ENCODE measurements at regions not wholly inside any gene's neighbourhood (a gene's known extent, or its start where the extent isn't known, plus 50 kb on each side); places are given as distances from the start of the nearest gene placed in this dataset.

DNA sequence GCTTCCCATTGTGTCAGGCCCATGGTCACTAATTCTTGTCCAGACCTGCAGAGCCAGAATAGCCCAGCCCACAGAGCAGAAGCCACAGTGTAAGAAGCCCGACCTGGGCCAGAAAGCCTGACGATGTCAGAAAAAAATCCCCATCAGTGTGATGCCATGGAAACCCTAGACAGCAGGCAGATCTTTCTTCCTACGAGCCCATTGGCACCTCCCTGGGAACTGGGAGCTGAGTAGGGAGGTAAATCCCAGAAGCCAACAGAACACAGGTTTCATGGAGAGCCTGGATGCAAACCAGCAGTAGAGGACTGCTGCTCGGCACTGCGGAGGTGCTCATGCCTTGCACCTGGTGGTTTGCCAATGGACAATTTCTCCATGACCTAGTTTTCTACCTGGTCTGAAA lies 82.2 kb upstream of the SLC22A16 start:
- TF ChIP-seq, protein P1, sequence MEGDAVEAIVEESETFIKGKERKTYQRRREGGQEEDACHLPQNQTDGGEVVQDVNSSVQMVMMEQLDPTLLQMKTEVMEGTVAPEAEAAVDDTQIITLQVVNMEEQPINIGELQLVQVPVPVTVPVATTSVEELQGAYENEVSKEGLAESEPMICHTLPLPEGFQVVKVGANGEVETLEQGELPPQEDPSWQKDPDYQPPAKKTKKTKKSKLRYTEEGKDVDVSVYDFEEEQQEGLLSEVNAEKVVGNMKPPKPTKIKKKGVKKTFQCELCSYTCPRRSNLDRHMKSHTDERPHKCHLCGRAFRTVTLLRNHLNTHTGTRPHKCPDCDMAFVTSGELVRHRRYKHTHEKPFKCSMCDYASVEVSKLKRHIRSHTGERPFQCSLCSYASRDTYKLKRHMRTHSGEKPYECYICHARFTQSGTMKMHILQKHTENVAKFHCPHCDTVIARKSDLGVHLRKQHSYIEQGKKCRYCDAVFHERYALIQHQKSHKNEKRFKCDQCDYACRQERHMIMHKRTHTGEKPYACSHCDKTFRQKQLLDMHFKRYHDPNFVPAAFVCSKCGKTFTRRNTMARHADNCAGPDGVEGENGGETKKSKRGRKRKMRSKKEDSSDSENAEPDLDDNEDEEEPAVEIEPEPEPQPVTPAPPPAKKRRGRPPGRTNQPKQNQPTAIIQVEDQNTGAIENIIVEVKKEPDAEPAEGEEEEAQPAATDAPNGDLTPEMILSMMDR (IDR thresholded peaks at IDR 0.05) = no peak
- DNase-seq (ENCODE audit: low spot score) = no peak
- ATAC-seq (ENCODE audit: low FRiP score) = no peak

DNA sequence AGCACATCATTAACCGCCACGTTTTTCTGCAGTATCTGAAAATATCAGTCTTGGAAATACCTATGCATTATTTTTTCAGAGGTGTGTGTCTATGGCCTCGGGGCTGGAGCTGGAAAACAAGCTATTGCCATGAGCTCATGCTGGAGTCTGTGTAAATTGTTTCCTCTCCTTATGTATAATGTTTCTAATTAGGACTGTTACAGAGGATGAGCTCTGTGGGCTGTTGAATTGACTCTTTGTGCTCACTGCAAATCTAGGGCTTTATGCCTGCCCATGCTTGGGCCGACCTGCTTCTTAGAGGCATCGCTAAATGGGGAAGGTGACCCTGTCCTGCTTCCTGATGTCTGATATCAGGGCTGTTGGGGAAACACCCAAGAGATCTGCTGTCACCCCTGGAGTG lies 80.8 kb upstream of the SLC22A16 start:
- TF ChIP-seq, protein P1 (IDR thresholded peaks at IDR 0.05) = no peak
- no peak for DNase-seq (ENCODE audit: low spot score)
- no peak for ATAC-seq (ENCODE audit: low FRiP score)

DNA sequence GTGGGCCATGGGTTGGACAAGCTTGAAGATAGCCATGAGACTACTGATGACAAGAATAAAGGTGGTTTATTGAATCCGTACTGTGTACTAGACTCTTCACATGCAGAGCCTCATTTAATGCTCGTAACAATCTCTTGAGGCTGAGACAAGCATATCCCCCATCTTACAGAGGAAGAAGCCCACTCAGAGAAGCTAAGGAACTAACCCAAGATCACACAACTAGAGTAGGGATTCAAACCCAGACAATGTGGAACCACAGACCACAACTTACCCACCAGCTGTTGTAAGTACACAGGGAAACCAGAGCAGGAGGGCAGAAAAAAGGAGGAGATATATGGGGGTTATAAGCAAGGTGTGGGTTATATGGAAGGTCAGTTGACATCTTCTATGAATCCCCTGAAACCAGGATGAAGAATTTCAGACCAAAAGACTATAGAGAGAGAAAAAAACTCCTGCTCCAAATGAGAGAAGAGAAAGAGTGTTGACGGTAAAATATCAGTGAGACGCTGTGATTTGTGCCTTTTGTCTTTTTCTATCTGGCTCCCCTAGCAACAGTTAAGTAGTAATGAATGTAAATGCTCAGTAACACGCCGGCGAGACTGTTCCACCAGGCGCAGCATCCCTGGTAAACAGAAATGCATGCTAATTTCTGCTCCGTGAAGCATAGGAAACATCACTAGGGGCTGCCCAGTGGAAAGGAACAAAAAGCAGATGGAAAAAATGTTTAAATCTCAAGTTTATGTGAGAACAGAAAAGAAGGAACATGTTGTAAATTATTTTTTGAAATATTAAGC lies 80.1 kb upstream of the SLC22A16 start:
- DNase-seq (ENCODE audit: low spot score) (no peak), ATAC-seq (ENCODE audit: low FRiP score) (no peak)
- TF ChIP-seq, protein P1 (IDR thresholded peaks at IDR 0.05) = no peak

DNA sequence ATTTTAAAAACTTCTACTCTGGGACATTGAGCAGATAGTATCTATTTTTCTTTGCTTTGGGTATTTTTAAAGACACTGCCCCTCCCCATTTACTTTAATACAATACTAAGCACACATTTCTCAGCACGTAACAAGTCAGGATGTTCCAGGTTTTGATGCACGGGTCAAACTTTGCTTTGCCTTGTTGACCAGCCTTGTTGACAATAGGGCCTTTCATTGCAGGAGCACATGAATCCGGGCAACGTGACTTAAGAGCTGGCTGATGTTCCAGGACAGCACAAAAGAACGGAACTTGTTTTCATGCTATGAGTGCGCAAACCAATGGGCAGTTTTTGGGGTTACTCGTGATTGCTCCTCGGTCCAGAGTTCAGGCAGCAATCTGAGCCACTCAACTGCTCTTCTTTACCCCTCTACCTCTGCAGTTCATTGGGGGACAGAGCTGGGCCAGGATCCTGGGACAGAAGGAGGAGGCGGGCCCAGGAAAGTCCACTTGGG lies 78.6 kb upstream of the SLC22A16 start:
- TF ChIP-seq, protein P1 (IDR thresholded peaks at IDR 0.05) = no peak
- DNase-seq (ENCODE audit: low spot score) (no peak), ATAC-seq (ENCODE audit: low FRiP score) (no peak)

DNA sequence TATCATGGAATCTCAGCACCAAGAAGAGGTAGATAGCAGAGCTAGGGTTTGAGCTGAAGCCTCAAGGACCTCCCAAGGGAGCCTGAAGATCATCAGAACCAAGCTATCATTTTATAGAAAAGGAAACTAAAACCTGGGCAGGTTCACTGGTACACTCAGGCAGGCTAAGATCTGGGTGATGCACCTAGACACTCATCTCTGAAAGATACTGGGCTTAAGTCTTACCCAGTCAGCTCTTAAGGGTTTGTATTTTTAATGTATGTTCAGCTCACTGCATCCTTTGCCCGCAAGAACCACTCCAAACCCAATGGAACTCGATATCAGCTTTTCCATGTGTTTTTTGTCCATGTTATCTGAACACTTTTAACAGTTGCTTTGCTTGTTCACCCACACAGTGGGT lies 78.0 kb upstream of the SLC22A16 start:
- no peak for DNase-seq (ENCODE audit: low spot score)
- TF ChIP-seq, protein P1 (IDR thresholded peaks at IDR 0.05) = no peak
- no peak for ATAC-seq (ENCODE audit: low FRiP score)

DNA sequence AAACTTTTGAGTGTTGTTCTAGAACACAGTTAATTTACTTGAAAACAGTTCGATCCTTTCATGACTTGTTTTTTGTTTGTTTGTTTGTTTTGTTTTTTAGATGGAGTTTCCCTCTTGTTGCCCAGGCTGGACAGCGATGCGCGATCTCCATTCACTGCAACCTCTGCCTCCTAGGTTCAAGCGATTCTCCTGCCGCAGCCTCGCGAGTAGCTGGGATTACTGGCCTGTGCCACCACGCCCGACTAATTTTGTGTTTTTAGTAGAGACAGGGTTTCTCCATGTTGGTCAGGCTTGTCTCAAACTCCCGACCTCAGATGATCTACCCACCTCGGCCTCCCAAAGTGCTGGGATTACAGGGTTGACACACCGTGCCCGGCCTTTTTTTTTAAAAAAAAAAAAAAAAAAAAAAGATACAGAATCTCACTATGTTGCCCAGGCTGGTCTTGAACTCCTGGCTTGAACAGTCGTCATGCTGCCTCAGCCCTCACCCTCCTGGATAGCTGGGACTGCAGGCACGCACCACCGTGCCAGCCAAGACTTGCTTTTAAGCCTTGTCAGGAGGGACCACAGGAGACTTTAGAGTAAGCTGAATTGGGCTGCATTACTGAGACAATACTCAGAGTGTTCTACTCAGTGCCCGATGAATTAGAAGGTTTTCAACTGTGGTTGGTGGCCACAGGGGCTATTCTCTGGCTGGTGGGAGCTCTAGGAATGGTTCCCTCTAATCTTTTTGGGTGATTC lies 76.7 kb upstream of the SLC22A16 start:
- ATAC-seq (ENCODE audit: low FRiP score) = no peak
- TF ChIP-seq, protein P1 (IDR thresholded peaks at IDR 0.05) = no peak

More for the DNA sequence above, 76.7 kb upstream of the SLC22A16 start:
- DNase-seq (ENCODE audit: low spot score) = no peak

All from omental fat pad (tissue), 3 donors.